ENCODE measurements at regions not wholly inside any gene's neighbourhood (a gene's known extent, or its start where the extent isn't known, plus 50 kb on each side); places are given as distances from the start of the nearest gene placed in this dataset.

GRCh38 chr15:62599791-62600777 is 435.0 kb upstream of the C2CD4B start:
- DNase-seq (ENCODE audit: low read depth in 2 of 3, low spot score in 2 of 3) = no peak

- no peak for DNase-seq (ENCODE audit: low read depth in 2 of 3, low spot score in 2 of 3)
These were observed 436.9 kb upstream of the C2CD4B start for GRCh38 chr15:62601777-62602545.

- DNase-seq (ENCODE audit: low read depth in 2 of 3, low spot score in 2 of 3) = no peak
These were observed 438.7 kb upstream of the C2CD4B start for GRCh38 chr15:62603742-62604141.

- DNase-seq (ENCODE audit: low read depth in 2 of 3, low spot score in 2 of 3) = no peak
These were observed 437.3 kb upstream of the TPM1 start for GRCh38 chr15:62605282-62605681.

- DNase-seq (ENCODE audit: low read depth in 2 of 3, low spot score in 2 of 3) = no peak
These were observed 436.0 kb upstream of the TPM1 start for GRCh38 chr15:62606376-62607113.

- no peak for DNase-seq (ENCODE audit: low read depth in 2 of 3, low spot score in 2 of 3)
These were observed 435.5 kb upstream of the TPM1 start for GRCh38 chr15:62607114-62607462.

- DNase-seq (ENCODE audit: low read depth in 2 of 3, low spot score in 2 of 3) = no peak
These were observed 434.9 kb upstream of the TPM1 start for GRCh38 chr15:62607643-62608042.

- no peak for DNase-seq (ENCODE audit: low read depth in 2 of 3, low spot score in 2 of 3)
These were observed 434.2 kb upstream of the TPM1 start for GRCh38 chr15:62608369-62608768.

GRCh38 chr15:62610265-62610869 is 432.2 kb upstream of the TPM1 start:
- no peak for DNase-seq (ENCODE audit: low read depth in 2 of 3, low spot score in 2 of 3)

- DNase-seq (ENCODE audit: low read depth in 2 of 3, low spot score in 2 of 3) = no peak
These were observed 431.5 kb upstream of the TPM1 start for GRCh38 chr15:62611002-62611401.

GRCh38 chr15:62612183-62612733 is 430.3 kb upstream of the TPM1 start:
- no peak for DNase-seq (ENCODE audit: low read depth in 2 of 3, low spot score in 2 of 3)

- no peak for DNase-seq (ENCODE audit: low read depth in 2 of 3, low spot score in 2 of 3)
These were observed 429.8 kb upstream of the TPM1 start for GRCh38 chr15:62612771-62613170.

GRCh38 chr15:62616746-62617145 is 425.8 kb upstream of the TPM1 start:
- DNase-seq (ENCODE audit: low read depth in 2 of 3, low spot score in 2 of 3) = no peak

GRCh38 chr15:62617741-62618140 is 424.8 kb upstream of the TPM1 start:
- DNase-seq (ENCODE audit: low read depth in 2 of 3, low spot score in 2 of 3) = no peak

GRCh38 chr15:62618432-62618831 is 424.1 kb upstream of the TPM1 start:
- no peak for DNase-seq (ENCODE audit: low read depth in 2 of 3, low spot score in 2 of 3)

- DNase-seq (ENCODE audit: low read depth in 2 of 3, low spot score in 2 of 3) = no peak
These were observed 423.6 kb upstream of the TPM1 start for GRCh38 chr15:62618846-62619504.

GRCh38 chr15:62619526-62619925 is 423.0 kb upstream of the TPM1 start:
- no peak for DNase-seq (ENCODE audit: low read depth in 2 of 3, low spot score in 2 of 3)

- no peak for DNase-seq (ENCODE audit: low read depth in 2 of 3, low spot score in 2 of 3)
These were observed 419.8 kb upstream of the TPM1 start for GRCh38 chr15:62622775-62623174.

- DNase-seq (ENCODE audit: low read depth in 2 of 3, low spot score in 2 of 3) = no peak
These were observed 417.8 kb upstream of the TPM1 start for GRCh38 chr15:62624547-62625378.
